ENCODE measurements at regions not wholly inside any gene's neighbourhood (a gene's known extent, or its start where the extent isn't known, plus 50 kb on each side); places are given as distances from the start of the nearest gene placed in this dataset.
"Not testable (repeated sequence)": the region's sequence is repeated elsewhere in the genome, so short reads cannot be mapped to it uniquely, and the experiment has no call there.

DNA sequence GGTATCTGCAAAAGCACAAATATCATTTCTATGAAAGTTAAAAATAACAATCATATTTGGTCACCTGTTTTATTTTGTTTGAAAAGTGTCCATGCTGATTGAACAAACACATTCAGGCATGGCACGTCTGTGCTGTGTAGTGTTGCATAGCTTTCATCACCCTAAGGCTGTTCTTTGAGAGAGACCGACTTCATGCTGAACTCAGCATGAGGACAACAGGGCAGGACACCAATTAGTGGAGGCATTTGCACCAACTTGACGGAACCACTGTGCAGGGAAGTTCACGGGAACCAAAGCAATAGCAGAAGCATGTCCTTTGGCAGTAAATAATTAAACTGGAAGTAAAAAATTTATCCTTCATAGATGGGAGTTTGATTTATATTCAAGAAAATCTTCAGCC is 158.4 kb upstream of the SLC7A11 start:
- no peak for FAIRE-seq

DNA sequence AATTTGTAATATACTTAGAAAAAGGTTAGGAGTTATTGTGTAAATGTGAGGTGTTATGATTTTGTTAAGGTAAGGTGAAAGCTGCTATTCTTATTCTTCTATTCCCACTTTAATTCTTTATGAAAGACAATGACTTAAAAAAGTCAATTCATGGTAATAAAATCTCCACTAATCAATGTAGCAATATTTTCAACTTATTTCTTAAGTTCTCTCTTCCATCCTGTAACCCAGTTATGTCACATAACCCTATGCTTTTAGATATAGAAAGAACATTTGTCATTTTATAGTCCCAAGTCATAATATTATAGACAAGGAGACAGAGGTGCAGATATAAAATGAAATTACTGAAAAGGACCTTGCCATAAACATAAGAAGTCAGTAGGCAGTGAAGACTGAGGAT is 157.9 kb upstream of the SLC7A11 start:
- no peak for DNase-seq (ENCODE audit: insufficient read length, low spot score)
- no peak for FAIRE-seq
- no peak for TF ChIP-seq POLR2A (IDR thresholded peaks at IDR 0.05; ENCODE audit: low read depth, low read length)

More for the DNA sequence above, 158.4 kb upstream of the SLC7A11 start:
- no peak for TF ChIP-seq POLR2A (IDR thresholded peaks at IDR 0.05; ENCODE audit: low read depth, low read length)
- DNase-seq (ENCODE audit: insufficient read length, low spot score) = no peak

DNA sequence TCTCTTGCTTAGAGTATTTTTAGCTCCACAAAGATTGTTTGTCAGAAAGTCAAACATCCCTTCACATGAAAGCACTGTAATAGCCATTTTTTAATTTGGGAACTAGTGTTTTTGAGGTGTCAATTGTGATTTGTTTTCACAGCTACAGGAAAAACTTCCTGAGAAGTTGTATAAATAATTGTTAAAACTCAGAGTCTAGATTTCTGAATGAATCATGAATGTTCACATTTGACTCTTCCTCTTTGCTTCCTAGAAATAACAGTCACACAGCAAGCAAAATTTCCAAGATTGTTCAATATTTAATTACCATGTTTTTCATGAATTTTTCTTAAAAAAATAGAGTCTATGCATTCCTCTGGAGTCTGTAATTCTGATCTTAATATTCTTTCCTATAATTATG is 156.9 kb upstream of the SLC7A11 start:
- TF ChIP-seq POLR2A (IDR thresholded peaks at IDR 0.05; ENCODE audit: low read depth, low read length) = no peak
- FAIRE-seq = no peak

DNA sequence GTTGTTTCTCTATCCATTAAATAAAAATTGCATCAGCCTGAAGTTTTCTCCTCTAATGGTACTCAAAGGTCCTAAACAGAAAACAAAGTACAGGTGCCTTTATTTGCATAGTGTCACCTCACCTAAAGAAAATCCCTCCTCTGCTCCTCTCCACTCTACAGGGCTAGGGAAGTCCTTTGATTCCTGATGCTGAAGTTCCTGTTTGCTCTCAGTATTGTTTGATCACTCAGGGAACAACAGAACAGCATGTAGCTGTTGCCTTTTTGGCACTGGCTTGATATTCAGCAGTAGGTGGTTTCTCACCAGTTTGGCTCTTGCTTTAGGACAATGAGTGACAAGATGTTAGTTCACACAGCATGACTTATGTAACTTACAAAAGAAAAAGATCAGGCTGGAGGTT is 156.2 kb upstream of the SLC7A11 start:
- TF ChIP-seq POLR2A (IDR thresholded peaks at IDR 0.05; ENCODE audit: low read depth, low read length) = no peak
- DNase-seq (ENCODE audit: insufficient read length, low spot score) (no peak), FAIRE-seq (no peak)

More for the DNA sequence above, 156.9 kb upstream of the SLC7A11 start:
- no peak for DNase-seq (ENCODE audit: insufficient read length, low spot score)

DNA sequence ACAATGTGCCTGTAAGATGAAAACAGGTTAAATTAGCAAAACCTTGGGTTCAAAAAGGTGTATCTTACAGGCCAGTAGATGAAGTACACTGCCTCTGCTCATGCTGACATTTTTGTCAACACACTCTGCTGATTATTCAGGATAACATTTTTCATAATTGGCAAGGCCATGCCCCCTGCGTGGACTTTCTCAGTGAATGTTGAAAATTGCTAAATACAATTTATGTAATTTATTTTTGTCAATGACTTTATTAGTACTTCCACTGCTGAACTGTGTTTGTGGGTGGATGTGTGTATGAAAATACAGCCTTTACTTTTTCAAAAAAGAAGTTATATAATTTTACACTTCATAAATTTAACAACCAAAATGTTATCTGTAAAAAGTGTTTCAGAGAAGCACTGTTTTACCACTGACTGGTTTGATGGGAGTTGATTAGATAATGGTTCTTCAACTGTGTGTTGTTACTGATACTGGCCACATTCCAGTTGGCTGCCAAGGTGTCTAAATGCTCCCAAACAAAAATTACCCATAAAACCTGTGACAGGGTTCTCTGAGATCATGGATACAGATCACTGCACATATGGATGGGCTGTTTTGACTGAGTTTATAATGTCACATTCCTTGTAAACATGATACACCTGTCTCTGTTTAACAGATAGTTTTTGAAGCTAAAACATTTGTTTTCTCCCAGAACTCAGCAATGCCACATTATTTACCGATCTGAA is 151.9 kb upstream of the SLC7A11 start:
- no peak for DNase-seq (ENCODE audit: insufficient read length, low spot score)
- FAIRE-seq = no peak
- TF ChIP-seq POLR2A (IDR thresholded peaks at IDR 0.05; ENCODE audit: low read depth, low read length) = no peak

DNA sequence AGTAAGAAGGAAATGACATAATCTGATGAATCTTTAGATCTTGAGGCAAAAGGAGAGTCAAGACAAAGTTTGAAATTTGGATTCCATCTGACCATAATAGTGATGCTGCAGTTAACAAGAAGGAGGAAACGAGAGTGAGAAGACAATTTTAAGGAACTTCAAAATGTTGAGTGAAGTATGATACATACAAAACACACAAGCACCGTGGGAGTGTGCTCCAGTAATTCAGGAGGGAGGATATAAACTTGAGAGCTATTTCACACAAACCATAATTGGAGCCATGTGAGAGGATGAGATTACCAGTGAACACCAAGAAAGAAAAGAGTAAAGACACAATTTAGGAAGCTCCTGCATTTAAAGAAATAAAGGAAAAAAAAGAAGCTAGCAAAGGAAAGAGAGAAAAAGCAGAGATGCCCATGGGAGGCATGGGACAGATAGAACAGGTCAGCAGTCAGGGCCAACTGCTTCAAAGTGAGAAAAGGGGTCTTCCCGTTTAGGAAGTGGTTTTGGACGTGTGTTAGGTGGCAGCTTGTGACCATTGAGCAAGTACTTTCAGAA is 150.7 kb upstream of the SLC7A11 start:
- no peak for TF ChIP-seq POLR2A (IDR thresholded peaks at IDR 0.05; ENCODE audit: low read depth, low read length)
- DNase-seq (ENCODE audit: insufficient read length, low spot score) = no peak
- no peak for FAIRE-seq

DNA sequence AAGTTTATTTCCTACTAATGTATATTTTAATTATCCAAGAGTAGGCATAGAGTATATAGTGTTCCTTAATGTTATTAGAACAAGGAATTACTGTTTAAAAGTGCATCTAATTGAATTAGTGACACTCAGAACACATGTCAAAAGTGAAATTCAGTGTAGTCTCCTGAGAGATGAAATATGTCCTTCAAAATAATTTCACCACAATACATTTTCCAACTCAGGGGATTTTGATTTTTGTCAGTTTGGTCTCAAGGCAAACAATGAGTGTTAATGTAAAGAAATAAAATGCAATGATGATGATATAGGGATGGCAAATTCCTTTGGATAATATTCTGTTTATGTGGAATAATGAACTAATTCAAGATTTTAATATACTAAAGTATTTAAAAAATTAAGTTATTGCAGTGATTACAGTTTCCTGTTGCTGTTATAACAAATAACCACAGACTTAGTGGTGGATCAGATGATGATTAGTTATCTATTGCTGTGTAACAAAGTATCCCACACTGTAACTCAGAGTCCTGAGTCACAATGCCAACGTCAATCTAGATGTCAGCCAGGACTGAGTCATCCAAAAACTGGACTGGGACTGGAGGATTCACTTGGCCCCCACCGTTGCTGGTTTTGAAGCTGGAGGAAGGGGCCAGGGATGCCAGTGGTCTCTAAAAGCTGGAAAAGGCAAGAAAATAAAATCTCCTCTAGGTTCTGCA is 148.0 kb upstream of the SLC7A11 start:
- FAIRE-seq = no peak
- DNase-seq (ENCODE audit: insufficient read length, low spot score) = no peak
- TF ChIP-seq POLR2A (IDR thresholded peaks at IDR 0.05; ENCODE audit: low read depth, low read length) = no peak

GRCh38 chr4:138374947-138375346 is 132.8 kb upstream of the SLC7A11 start:
- no peak for DNase-seq (ENCODE audit: insufficient read length, low spot score)
- FAIRE-seq = no peak
- no peak for TF ChIP-seq POLR2A (IDR thresholded peaks at IDR 0.05; ENCODE audit: low read depth, low read length)

GRCh38 chr4:138367942-138368341 is 125.8 kb upstream of the SLC7A11 start:
- no peak for TF ChIP-seq POLR2A (IDR thresholded peaks at IDR 0.05; ENCODE audit: low read depth, low read length)
- FAIRE-seq = no peak
- no peak for DNase-seq (ENCODE audit: insufficient read length, low spot score)

- not testable (repeated sequence) for FAIRE-seq; DNase-seq (ENCODE audit: insufficient read length, low spot score)
These were observed 110.3 kb upstream of the SLC7A11 start for GRCh38 chr4:138352446-138352845.

DNA sequence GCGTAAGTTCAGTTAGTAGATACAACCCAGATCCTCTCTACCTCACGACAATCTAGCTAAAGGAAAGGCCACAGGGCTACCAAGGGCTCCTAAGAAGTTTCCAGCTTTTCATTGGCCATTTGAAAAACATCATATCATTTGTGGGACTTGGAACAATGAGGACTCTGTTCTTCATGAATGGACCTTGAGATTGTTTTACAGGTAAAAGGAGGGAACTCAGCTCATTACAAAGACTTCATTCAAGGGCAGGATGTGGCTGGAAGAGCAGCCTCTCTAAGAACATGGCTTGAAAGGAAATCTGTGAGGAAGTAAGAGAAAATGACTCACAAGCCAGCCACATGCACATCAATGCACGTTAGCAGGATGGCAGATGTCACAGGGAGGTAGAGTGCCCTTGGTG is 105.9 kb upstream of the SLC7A11 start:
- TF ChIP-seq POLR2A (IDR thresholded peaks at IDR 0.05; ENCODE audit: low read depth, low read length) = no peak
- DNase-seq (ENCODE audit: insufficient read length, low spot score) = no peak
- no peak for FAIRE-seq

GRCh38 chr4:138347561-138347960 is 105.4 kb upstream of the SLC7A11 start:
- TF ChIP-seq POLR2A (IDR thresholded peaks at IDR 0.05; ENCODE audit: low read depth, low read length) = no peak
- FAIRE-seq (no peak), DNase-seq (ENCODE audit: insufficient read length, low spot score) (no peak)

DNA sequence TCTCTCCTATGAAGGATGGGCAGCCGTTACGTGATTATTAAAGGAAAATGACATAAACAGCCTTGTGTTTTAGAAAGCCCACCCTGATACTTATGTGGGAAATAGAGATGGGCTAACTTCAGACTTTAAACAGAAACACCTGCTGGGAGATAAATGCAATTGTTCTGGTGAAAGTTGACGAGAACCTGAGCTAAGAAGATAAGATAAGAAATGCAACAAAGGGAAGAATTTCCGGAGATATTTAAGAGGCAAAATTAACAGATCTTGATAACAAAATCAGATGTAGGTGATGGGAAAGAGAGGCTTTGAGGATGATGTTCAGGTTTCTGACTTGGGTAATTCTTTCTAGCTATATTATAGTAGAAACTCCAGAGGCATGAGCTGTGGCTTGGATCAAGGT is 102.7 kb upstream of the SLC7A11 start:
- DNase-seq (ENCODE audit: insufficient read length, low spot score) (no peak), FAIRE-seq (no peak)
- no peak for TF ChIP-seq POLR2A (IDR thresholded peaks at IDR 0.05; ENCODE audit: low read depth, low read length)

- FAIRE-seq (no peak), DNase-seq (ENCODE audit: insufficient read length, low spot score) (no peak)
- no peak for TF ChIP-seq POLR2A (IDR thresholded peaks at IDR 0.05; ENCODE audit: low read depth, low read length)
These were observed 101.9 kb upstream of the SLC7A11 start for GRCh38 chr4:138344054-138344453.

All from H54 (cell line).